WTC11 (cell line): ENCODE measurements at regions not wholly inside any gene's neighbourhood (a gene's known extent, or its start where the extent isn't known, plus 50 kb on each side); places are given as distances from the start of the nearest gene placed in this dataset.

ENCODE experiments used
- ATAC-seq: fragments of 200-7000 bp; cut with Tn5 transposase; 2 replicates; pipeline ENCODE4 v1.10.0; 2021; ENCODE audit warnings: mild to moderate bottlenecking, moderate library complexity
- CTCF ChIA-PET: fragments of 300-600 bp; sonication (Branson Sonifier 250); formaldehyde crosslinking; loops from one replicate; lab custom pipeline; 2021; ENCODE audit warnings: antibody characterized with exemption; lab: Charles Lee
- POLR2A ChIA-PET: fragments of 350-600 bp; sonication (Branson Sonifier 250); formaldehyde crosslinking; loops from one replicate; lab custom pipeline; 2021; ENCODE audit warnings: antibody characterized with exemption; lab: Charles Lee
- DNase-seq: peaks from one replicate; pipeline ENCODE4 v3.0.0; 2021; ENCODE audit warnings: low spot score
- H3K27ac Mint-ChIP-seq: 2 replicates; pipeline ENCODE4 v1.8.0; 2021; ENCODE audit warnings: mixed read lengths
- H3K27me3 Mint-ChIP-seq: 2 replicates; pipeline ENCODE4 v1.8.0; 2021; ENCODE audit warnings: low read depth, mild to moderate bottlenecking, moderate library complexity, mixed read lengths
- H3K36me3 Mint-ChIP-seq: 2 replicates; pipeline ENCODE4 v1.8.0; 2021; ENCODE audit warnings: mixed read lengths
- H3K4me1 Mint-ChIP-seq: 2 replicates; pipeline ENCODE4 v1.8.0; 2022; ENCODE audit warnings: mixed read lengths
- H3K4me3 Mint-ChIP-seq: 2 replicates; pipeline ENCODE4 v1.8.0; 2021; ENCODE audit warnings: mild to moderate bottlenecking, moderate library complexity, mixed read lengths
- H3K9me3 Mint-ChIP-seq: 2 replicates; pipeline ENCODE4 v1.8.0; 2021; ENCODE audit warnings: mixed read lengths
- ATF2 ChIP-seq: sonication (generic); formaldehyde crosslinking; IDR thresholded peaks from 2 replicates; pipeline ENCODE4 v1.8.1; 2022; ENCODE audit warnings: low read depth, missing genetic modification reagents, borderline replicate concordance
- ATF6 ChIP-seq: sonication (generic); formaldehyde crosslinking; IDR thresholded peaks from 2 replicates; pipeline ENCODE4 v1.8.1; 2023; ENCODE audit warnings: mild to moderate bottlenecking, missing genetic modification reagents
- E2F5 ChIP-seq: sonication (generic); formaldehyde crosslinking; IDR thresholded peaks from 2 replicates; pipeline ENCODE4 v1.8.1; 2022; ENCODE audit warnings: mild to moderate bottlenecking, moderate library complexity, missing genetic modification reagents
- IRF1 ChIP-seq: sonication (generic); formaldehyde crosslinking; IDR thresholded peaks from 2 replicates; pipeline ENCODE4 v1.8.0; 2023; ENCODE audit warnings: missing genetic modification reagents
- MXD4 ChIP-seq: fragments of 250-450 bp; sonication (Bioruptor Pico); IDR thresholded peaks from 2 replicates; pipeline ENCODE4 v1.8.0; 2021; ENCODE audit warnings: mild to moderate bottlenecking, moderate library complexity, borderline replicate concordance
- NFE2L1 ChIP-seq: sonication (generic); formaldehyde crosslinking; IDR thresholded peaks from 2 replicates; pipeline ENCODE4 v1.8.1; 2023; ENCODE audit warnings: missing genetic modification reagents
- PREB ChIP-seq: sonication (generic); formaldehyde crosslinking; IDR thresholded peaks from 2 replicates; pipeline ENCODE4 v1.8.1; 2022; ENCODE audit warnings: mild to moderate bottlenecking, missing genetic modification reagents, moderate library complexity, borderline replicate concordance
- RELA ChIP-seq: sonication (generic); formaldehyde crosslinking; IDR thresholded peaks from 2 replicates; pipeline ENCODE4 v1.8.1; 2022; ENCODE audit warnings: missing genetic modification reagents, mild to moderate bottlenecking, borderline replicate concordance
- SP1 ChIP-seq: sonication (generic); formaldehyde crosslinking; conservative IDR thresholded peaks from 2 replicates; pipeline ENCODE4 v1.8.1; 2022; ENCODE audit warnings: missing genetic modification reagents
- ZNF138 ChIP-seq: sonication (generic); formaldehyde crosslinking; conservative IDR thresholded peaks from 2 replicates; pipeline ENCODE4 v1.8.1; 2022; ENCODE audit warnings: mild to moderate bottlenecking, moderate library complexity, missing genetic modification reagents
- ZNF512 ChIP-seq: sonication (generic); formaldehyde crosslinking; IDR thresholded peaks from 2 replicates; pipeline ENCODE4 v1.8.1; 2022; ENCODE audit warnings: missing genetic modification reagents, borderline replicate concordance
- ZNF532 ChIP-seq: fragments of 250-450 bp; sonication (Bioruptor Pico); IDR thresholded peaks from 2 replicates; pipeline ENCODE4 v1.9.0; 2021; ENCODE audit warnings: mild to moderate bottlenecking, borderline replicate concordance
- ZNF671 ChIP-seq: fragments of 250-450 bp; sonication (Bioruptor Pico); IDR thresholded peaks from 2 replicates; pipeline ENCODE4 v1.8.0; 2021; ENCODE audit warnings: mild to moderate bottlenecking
- ZSCAN18 ChIP-seq: fragments of 250-450 bp; sonication (Bioruptor Pico); IDR thresholded peaks from 2 replicates; pipeline ENCODE4 v2.1.2; 2022; ENCODE audit warnings: mild to moderate bottlenecking, moderate library complexity

GRCh38 chr12:29838768-29839167 lies 55.0 kb upstream of the TMTC1 start:
- H3K4me3 Mint-ChIP-seq = no peak overlapping the region
- no peaks in the 10 kb centered on the region for H3K4me1 Mint-ChIP-seq
- DNase-seq (no peak), ATAC-seq (no peak)
- TF ChIP-seq SP1 (CRISPR knock-in tag) (no peak), ZNF671 (CRISPR knock-in tag) (no peak), ZNF138 (CRISPR knock-in tag) (no peak), IRF1 (CRISPR knock-in tag) (no peak), MXD4 (CRISPR knock-in tag) (no peak), ZSCAN18 (CRISPR knock-in tag) (no peak), ZNF512 (CRISPR knock-in tag) (no peak), NFE2L1 (CRISPR knock-in tag) (no peak), E2F5 (CRISPR knock-in tag) (no peak), RELA (CRISPR knock-in tag) (no peak), ATF2 (no peak), PREB (CRISPR knock-in tag) (no peak), ATF6 (CRISPR knock-in tag) (no peak), ZNF532 (CRISPR knock-in tag) (no peak)
- ChIA-PET CTCF (no interaction called here), POLR2A (no interaction called here)
- peaks cover 29% of the 10 kb centered on the region for H3K36me3 Mint-ChIP-seq
- no peak overlapping the region for H3K27ac Mint-ChIP-seq
- H3K9me3 Mint-ChIP-seq = peaks cover 53% of the 10 kb centered on the region
- no peaks in the 10 kb centered on the region for H3K27me3 Mint-ChIP-seq
